ENCODE measurements at regions not wholly inside any gene's neighbourhood (a gene's known extent, or its start where the extent isn't known, plus 50 kb on each side); places are given as distances from the start of the nearest gene placed in this dataset.

DNA sequence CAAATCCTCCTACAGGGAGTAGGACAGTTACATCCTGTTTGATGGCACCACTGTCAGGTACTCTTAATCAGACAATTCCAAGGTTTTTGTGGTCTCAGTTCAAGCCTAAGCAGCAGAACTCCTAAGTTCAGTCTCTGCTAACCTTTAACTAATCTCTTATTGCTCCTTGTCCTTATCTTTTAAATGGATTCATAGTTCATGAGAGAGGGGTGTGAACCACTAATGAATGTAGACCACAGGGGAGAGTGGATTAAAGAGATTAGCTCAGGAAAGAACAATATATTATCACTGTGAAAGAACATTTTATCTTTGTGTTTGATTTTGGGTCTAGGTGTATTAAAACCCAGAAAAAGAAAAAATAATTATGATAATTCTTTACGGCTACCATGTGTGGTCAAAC, 168.9 kb downstream of the DCK start:
- DNase-seq: no peak

GRCh38 chr4:71163317-71163716, 169.9 kb downstream of the DCK start:
- DNase-seq: no peak

- no peak for DNase-seq
Observed at GRCh38 chr4:71167083-71167482, 171.7 kb upstream of the SLC4A4 start.

- no peak for DNase-seq
Observed at GRCh38 chr4:71171592-71171991, 167.2 kb upstream of the SLC4A4 start.

DNA sequence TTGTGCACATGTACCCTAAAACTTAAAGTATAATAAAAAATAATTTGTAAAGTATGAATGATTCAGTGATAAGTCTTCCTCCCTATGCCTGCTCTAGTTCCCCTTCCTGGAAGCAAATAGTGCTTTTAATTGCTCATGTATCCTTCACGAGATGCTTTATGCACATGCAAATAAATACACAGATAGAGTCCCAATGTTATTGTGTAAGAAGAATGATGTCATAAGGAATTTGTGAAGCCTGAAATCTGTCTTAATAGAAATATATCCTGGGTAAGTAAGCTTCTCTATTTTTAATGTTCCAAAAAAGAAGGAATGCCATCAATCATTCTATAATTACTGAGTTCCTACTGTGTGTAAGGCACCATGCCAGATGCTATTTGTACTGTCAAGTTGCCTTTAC, 157.5 kb upstream of the SLC4A4 start:
- no peak for DNase-seq

GRCh38 chr4:71184195-71184781, 154.5 kb upstream of the SLC4A4 start:
- peak; percentile 47 for DNase-seq

DNA sequence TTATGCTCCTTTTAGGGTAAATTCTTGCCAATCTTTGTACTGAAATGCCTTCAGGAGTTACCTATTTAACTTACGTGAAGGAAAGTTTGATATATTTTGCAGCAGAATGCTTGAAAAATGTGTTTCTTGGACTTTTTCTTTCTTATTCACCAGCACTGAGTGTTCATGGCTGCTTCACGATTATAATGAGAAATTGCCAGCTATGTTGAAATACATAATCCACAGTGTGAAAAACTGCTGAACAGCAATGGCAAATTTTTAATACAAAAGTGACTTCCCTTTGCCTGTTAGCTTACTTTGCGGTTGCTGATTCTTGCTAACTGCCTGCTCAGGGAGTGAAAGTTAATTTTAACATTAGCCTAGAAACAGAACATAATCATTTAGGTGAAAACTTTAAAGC, 153.8 kb upstream of the SLC4A4 start:
- DNase-seq: no peak

DNA sequence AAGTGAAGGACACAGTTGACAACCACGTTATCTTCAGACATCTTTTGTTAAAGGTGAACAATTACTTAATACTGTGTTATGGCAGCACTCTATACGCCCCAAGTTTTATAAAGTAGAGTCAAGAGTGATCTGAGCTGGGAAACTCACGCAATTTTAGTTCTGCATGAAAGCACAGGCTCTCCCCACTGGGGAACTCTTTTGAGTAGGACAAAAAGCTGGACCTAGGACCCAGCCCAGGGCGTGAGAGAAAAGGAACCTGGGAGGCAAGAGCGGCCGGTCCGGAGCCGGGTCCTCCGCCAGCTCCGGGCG, 152.6 kb upstream of the SLC4A4 start:
- no peak for DNase-seq

DNA sequence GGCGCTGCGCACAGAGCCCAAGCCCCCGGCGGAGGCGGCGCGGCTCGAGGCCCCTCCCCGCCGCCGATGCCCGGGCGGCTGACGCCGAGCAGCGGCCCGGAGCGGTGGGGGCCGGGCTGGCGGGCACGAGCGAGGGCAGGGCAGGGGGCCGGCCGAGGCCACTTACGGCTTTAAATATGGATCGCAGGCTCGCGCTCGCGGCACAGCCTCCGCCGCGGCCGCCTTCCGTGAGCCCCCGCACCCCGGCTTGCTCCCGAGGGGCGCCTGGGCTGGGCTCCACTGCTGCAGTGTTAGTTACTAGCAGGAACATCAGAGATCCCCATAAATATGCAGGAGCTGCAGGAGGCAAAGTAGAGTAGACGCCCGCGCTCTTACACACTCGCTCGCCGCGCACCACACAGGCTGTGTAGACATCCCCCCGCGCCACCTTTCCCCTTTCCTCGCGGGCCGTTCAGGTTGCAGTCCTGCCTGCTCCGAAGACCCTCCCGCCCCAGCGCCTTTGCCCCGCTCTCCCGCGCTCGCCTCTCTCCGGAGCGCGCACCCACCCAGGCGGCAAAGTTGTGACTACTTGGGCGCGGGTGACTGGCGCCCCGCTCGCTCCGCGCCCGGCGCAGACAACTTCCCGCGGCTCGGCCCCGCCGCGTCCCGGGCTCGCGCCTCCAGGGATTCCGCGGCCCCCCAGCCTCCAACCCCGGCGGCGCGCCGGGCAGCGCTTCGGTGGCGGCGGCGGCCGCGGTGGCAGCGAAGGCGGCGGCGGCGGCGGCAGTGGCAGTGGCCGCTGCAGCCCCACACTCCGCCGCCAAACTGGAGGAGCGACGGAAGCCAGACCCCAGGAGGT, 152.0 kb upstream of the SLC4A4 start:
- DNase-seq: peak; percentile 53

- peak; percentile 19 for DNase-seq
Observed at GRCh38 chr4:71187404-71188155, 151.2 kb upstream of the SLC4A4 start.

DNA sequence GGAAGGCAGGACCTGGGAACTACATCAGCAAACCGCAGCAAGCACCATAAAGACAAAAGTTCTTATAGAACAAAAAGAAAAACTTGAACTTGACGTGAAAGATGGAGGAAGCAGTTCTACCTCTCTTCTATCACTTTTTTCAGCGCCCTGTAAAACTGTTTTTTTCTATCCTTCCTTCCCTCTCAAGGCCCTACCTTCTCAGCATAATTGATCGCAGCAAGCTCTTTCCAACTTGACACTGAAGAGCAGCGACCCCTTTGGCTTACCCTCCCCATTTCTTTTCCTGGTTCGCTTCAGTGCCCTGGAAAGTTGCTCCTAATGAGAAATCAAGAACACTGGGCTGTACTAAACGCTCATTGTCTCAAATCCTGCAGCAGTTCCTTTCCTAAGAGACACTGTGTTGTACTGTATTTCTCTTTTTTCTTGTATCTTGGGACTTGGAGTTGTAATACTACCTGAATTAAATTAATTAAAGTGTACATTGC, 150.6 kb upstream of the SLC4A4 start:
- DNase-seq: no peak

GRCh38 chr4:71188951-71189350, 149.9 kb upstream of the SLC4A4 start:
- DNase-seq: no peak

DNA sequence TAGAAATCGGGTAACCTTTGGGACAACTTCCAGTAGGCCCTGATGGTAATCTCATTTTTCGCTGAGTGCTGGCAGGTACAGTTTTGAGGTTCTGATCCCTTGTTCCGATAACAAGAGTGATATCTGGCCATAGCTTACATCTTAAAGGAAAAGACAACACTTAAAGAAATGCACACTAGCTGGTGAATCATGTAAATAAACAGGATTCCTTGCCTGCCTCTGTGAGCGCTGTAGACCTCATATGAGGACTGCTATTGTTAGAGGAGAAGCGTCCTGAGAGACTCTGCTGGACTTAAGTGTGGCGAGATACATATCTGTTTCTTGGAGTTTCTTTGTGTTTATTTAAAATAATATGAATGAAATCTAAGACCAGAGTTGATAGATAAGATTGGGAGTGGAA, 149.3 kb upstream of the SLC4A4 start:
- DNase-seq: no peak

- no peak for DNase-seq
Observed at GRCh38 chr4:71194454-71194853, 144.4 kb upstream of the SLC4A4 start.

DNA sequence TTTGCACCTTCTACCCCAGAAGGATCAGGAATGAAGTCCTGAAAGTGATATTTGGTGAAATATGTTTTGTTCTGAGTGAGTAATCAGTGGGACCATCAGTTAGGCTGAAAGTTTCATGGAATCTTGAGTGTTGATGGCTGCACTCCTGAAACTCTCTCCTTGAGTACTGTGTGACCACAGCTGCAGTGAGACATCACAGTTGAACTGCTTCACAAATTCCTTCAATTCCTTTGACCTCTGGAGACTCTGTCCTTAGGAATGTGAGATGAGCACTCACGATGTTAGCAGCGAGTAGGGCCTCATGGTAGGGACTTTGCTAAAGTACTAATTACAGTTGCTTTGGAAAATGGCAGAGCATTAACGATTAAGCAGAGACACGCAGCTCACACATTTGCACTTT, 142.9 kb upstream of the SLC4A4 start:
- DNase-seq: no peak

- DNase-seq: no peak
Observed at GRCh38 chr4:71198958-71199357, 139.9 kb upstream of the SLC4A4 start.

GRCh38 chr4:71201057-71201456, 137.8 kb upstream of the SLC4A4 start:
- DNase-seq: no peak

GRCh38 chr4:71201817-71202576, 136.8 kb upstream of the SLC4A4 start:
- no peak for DNase-seq

DNA sequence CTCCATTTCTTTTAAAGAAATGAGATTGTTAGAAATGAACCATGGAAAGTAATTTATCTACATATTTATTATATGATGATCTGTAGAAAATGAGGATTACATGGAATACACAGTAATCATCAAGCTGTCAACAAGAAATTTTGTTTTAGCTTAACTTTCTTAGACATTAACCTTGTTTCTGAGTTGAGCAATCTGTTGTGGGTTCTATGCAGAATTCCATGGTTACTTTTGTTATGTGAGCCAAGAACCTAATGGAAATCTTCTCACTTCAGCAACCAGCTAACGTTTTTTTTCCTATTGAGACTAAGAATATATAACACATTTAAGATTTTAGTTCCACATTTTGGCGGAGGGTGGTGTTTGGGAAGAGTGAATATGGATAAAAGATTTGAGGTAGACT, 136.1 kb upstream of the SLC4A4 start:
- no peak for DNase-seq

- DNase-seq: no peak
Observed at GRCh38 chr4:71204056-71204455, 134.8 kb upstream of the SLC4A4 start.

DNA sequence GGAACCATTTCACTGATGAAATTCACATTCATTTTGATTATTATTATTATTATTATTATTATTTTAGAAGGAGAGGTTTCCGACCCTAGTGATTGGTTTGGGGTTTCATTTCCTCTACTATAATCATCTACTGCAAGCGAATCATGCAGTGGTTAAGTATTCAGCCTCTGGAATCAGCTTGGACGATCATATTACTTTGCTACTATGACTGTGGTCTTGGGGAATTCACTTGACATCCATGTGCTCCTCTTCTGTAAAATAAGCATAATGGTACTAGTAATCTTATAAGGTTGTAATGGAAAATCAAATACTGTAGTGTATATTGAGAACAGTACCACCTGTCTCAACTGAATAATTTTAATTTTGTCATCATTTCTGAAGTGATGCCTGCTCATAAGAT, 132.1 kb upstream of the SLC4A4 start:
- no peak for DNase-seq

DNA sequence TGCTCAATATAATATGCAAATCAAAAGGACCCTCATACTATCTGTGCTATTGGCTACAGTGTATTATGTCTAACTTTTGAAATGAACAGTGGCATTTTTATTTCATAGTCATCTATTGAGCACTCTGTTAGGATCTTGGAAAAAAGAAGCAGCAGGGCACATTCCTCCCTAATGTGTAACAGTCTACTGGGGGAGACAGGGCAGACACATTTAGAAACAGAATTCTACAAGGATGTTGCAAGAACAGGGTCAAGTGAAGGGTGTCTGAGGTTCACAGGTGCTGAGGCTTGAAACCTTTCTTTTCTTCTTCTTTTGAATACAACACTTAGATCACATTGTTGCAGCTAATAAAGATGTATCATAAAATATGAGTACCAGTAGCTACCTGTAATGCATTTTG, 129.7 kb upstream of the SLC4A4 start:
- no peak for DNase-seq

DNA sequence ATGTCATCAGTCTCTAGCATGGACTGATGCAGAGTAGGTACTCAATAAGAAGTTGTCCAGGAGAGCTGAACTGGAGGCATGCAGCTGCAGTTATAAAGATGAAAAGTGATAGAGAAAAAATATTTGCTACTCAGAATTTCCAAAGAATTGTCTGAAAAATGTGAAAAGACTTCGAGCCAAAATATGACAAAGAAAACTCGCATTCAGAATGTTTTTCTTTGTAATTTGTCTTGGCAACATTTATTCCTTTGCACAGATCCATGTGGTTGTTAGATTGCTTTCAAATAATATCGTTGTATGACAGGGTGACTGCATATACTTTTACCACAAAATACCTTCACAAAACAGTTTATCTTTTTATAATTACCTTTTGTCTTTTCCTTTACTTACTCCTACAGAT, 128.0 kb upstream of the SLC4A4 start:
- DNase-seq: no peak

Measured in NCI-H146 (cell line).